GM10266 (cell line): ENCODE measurements at regions not wholly inside any gene's neighbourhood (a gene's known extent, or its start where the extent isn't known, plus 50 kb on each side); places are given as distances from the start of the nearest gene placed in this dataset.

Source experiments
- DNase-seq: peaks from one replicate; pipeline ENCODE4 v3.0.0; 2012; ENCODE audit errors: extremely low spot score
- TF ChIP-seq, protein P1 (sequence below): IDR thresholded peaks from 2 replicates; pipeline ENCODE4 v1.5.1; 2012; ENCODE audit warnings: mild to moderate bottlenecking, low read depth; ENCODE audit not compliant: control insufficient read depth, insufficient read depth; ENCODE audit errors: missing control alignments

GRCh38 chr20:52083627-52084232 lies 107.8 kb downstream of the ZFP64 start:
- TF ChIP-seq, protein P1, sequence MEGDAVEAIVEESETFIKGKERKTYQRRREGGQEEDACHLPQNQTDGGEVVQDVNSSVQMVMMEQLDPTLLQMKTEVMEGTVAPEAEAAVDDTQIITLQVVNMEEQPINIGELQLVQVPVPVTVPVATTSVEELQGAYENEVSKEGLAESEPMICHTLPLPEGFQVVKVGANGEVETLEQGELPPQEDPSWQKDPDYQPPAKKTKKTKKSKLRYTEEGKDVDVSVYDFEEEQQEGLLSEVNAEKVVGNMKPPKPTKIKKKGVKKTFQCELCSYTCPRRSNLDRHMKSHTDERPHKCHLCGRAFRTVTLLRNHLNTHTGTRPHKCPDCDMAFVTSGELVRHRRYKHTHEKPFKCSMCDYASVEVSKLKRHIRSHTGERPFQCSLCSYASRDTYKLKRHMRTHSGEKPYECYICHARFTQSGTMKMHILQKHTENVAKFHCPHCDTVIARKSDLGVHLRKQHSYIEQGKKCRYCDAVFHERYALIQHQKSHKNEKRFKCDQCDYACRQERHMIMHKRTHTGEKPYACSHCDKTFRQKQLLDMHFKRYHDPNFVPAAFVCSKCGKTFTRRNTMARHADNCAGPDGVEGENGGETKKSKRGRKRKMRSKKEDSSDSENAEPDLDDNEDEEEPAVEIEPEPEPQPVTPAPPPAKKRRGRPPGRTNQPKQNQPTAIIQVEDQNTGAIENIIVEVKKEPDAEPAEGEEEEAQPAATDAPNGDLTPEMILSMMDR: peak; percentile 56
- DNase-seq: peak; percentile 40

- no peak for DNase-seq
- TF ChIP-seq, protein P1: no peak
Measured at GRCh38 chr20:52082612-52083011, 109.0 kb downstream of the ZFP64 start.

DNA sequence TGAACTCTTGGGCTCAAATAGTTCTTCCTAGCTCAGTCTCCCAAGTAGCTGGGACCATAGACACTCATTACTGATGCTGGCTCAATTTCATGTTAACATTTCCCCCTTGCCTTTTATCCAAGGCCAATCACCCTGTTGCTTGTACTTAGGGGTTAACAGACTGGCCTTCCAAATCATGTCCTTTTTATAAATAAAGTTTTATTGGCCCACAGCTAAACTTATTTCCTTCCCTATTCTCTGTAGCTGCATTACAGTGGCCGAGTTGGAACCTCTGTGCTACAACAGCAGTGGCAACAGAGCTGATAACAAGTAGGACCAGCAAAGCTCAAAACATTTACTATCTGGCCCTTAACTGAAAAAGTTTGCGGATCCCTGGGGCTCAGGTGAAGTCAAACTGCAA lies 109.8 kb downstream of the ZFP64 start:
- no peak for DNase-seq
- TF ChIP-seq, protein P1: no peak

DNA sequence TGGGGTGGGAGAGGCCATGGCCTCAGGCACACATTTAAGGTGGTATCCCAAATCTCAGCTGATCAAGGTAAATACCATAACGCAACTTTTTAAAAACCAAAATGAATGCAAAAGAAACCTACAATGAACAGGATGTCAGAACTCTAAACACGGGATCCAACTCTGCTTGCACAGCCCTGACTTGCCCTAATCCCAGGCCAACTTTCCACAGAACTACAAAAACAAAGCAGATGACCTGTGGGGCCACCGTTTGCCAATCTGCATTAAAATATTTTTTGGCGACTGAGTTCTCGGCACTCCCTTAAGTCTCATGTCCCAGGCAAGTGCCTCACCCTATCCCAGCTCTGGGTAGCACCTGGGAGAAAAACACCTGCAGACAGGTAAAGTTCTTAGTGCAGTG lies 110.5 kb downstream of the ZFP64 start:
- no peak for DNase-seq
- TF ChIP-seq, protein P1: no peak

DNA sequence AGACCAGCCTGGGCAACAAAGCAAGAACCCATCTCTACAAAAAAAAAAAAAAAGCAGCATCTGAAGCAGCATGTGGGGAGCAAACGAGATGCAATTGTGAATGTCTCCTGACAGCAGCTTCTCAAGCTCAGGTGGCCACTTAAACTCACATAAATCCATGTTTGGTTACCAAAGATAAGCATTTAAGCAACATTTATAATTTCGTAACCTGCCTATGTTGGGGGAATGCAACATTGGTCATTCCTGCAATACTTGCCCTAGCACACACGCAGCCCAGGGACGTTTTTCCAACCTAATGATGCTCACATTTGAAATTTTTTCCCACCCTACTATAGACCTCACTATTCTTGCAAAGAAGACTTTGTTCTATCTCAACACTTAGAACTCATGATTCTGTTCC lies 113.3 kb downstream of the ZFP64 start:
- TF ChIP-seq, protein P1: no peak
- DNase-seq: no peak

GRCh38 chr20:52076164-52076563 lies 115.4 kb downstream of the ZFP64 start:
- TF ChIP-seq, protein P1: no peak

GRCh38 chr20:52075400-52075799 lies 116.2 kb downstream of the ZFP64 start:
- TF ChIP-seq, protein P1: no peak

More at GRCh38 chr20:52076164-52076563, 115.4 kb downstream of the ZFP64 start:
- DNase-seq: no peak

More at GRCh38 chr20:52075400-52075799, 116.2 kb downstream of the ZFP64 start:
- DNase-seq: no peak
